GM12878 (cell line): ENCODE measurements at regions not wholly inside any gene's neighbourhood (a gene's known extent, or its start where the extent isn't known, plus 50 kb on each side); places are given as distances from the start of the nearest gene placed in this dataset. TPM values are rescaled to one million over a fixed set of nuclear protein-coding genes. Genes with fewer than 3 reads are reported as not detected.

Experiments used
- ATAC-seq: fragments of 200-7000 bp; cut with Tn5 transposase; 3 replicates; pipeline ENCODE4 v1.9.1; 2020; ENCODE audit warnings: mild to moderate bottlenecking, moderate library complexity
- BruUV-seq: library from RNA; stranded (reverse); fragments of 400-500 nt; replicated peaks from 2 replicates; lab custom pipeline; 2021; lab: Mats Ljungman, UMichigan
- CTCF ChIA-PET: fragments of 300-600 bp; sonication (Branson Sonifier 250); formaldehyde crosslinking; extraction: SDS; loops from one replicate; lab custom pipeline; 2021; ENCODE audit warnings: inconsistent platforms; lab: Yijun Ruan, JAX
- POLR2A ChIA-PET: fragments of 350-600 bp; formaldehyde crosslinking; extraction: SDS; loops from one replicate; lab custom pipeline; 2021; ENCODE audit warnings: inconsistent platforms; lab: Charles Lee
- RAD21 ChIA-PET: fragments of 300-600 bp; sonication (Branson Sonifier 250); formaldehyde crosslinking; loops from one replicate; lab custom pipeline; 2023; ENCODE audit warnings: antibody characterized with exemption; ENCODE audit not compliant: unreplicated experiment; lab: Charles Lee
- SMC1A ChIA-PET: fragments of 300-600 bp; sonication (Branson Sonifier 250); formaldehyde crosslinking; loops from one replicate; lab custom pipeline; 2023; ENCODE audit not compliant: unreplicated experiment, uncharacterized antibody; lab: Charles Lee
- DNase-seq: peaks from one replicate; pipeline ENCODE4 v3.0.0-alpha.2; 2011; ENCODE audit warnings: low read depth, low spot score
- FAIRE-seq: peaks from 3 replicates; lab custom pipeline; 2011; peaks lifted over from hg19 to GRCh38; lab: Jason Lieb, UNC
- H2AFZ ChIP-seq: 2 replicates; pipeline ENCODE4 v1.6.0; 2011; ENCODE audit warnings: low read depth, low read length, control low read depth; ENCODE audit not compliant: control insufficient read depth
- H3K27ac ChIP-seq: 2 replicates; pipeline ENCODE4 v1.5.1; 2011; ENCODE audit warnings: control low read depth; ENCODE audit not compliant: control insufficient read depth, insufficient read depth
- H3K27me3 ChIP-seq, 2 experiments: replicated peaks in 1 of 2; 2 replicates each; pipeline versions ENCODE4 v1.6.0 to v1.6.1; 2011; ENCODE audit warnings: low read length in 1 of 2; ENCODE audit not compliant: control insufficient read depth in 2 of 2, insufficient read depth in 2 of 2
- H3K36me3 ChIP-seq, 2 experiments: 2 replicates each; pipeline ENCODE4 v1.5.1; 2011; ENCODE audit warnings: low read length in 1 of 2; ENCODE audit not compliant: control insufficient read depth in 2 of 2, insufficient read depth in 2 of 2
- H3K4me1 ChIP-seq: 2 replicates; pipeline ENCODE4 v1.6.1; 2011; ENCODE audit warnings: mild to moderate bottlenecking, low read length, moderate library complexity, mixed read lengths; ENCODE audit not compliant: control insufficient read depth, insufficient read depth
- H3K4me2 ChIP-seq: 2 replicates; pipeline ENCODE4 v1.6.0; 2011; ENCODE audit warnings: control low read depth; ENCODE audit not compliant: control insufficient read depth, insufficient read depth
- H3K4me3 ChIP-seq: fragments of 200-600 bp; sonication (generic); 2 replicates; pipeline ENCODE4 v1.5.1; 2016
- H3K79me2 ChIP-seq: 2 replicates; pipeline ENCODE4 v1.6.0; 2011; ENCODE audit warnings: low read length; ENCODE audit not compliant: control insufficient read depth, insufficient read depth
- H3K9ac ChIP-seq: 2 replicates; pipeline ENCODE4 v1.8.0; 2011; ENCODE audit warnings: low read length, control low read depth, mixed read lengths; ENCODE audit not compliant: control insufficient read depth, insufficient read depth
- H3K9me3 ChIP-seq: replicated peaks from 3 replicates; pipeline ENCODE4 v1.5.1; 2011; ENCODE audit warnings: mild to moderate bottlenecking, low read length; ENCODE audit not compliant: control insufficient read depth, insufficient read depth
- H4K20me1 ChIP-seq: 2 replicates; pipeline ENCODE4 v1.6.0; 2011; ENCODE audit not compliant: control insufficient read depth, insufficient read depth
- ATF2 ChIP-seq: IDR thresholded peaks from 2 replicates; pipeline ENCODE4 v1.6.1; 2012; ENCODE audit warnings: low read length, inconsistent platforms
- WGBS: methylation state at CpG from one replicate; pipeline ENCODE4 v1.1.6; 2016; ENCODE audit warnings: low lambda C conversion rate; ENCODE audit not compliant: insufficient replicate concordance, insufficient coverage; ENCODE audit errors: missing lambda C conversion rate; 5-methylcytosine and 5-hydroxymethylcytosine counted together
- in situ Hi-C: fragments of 300-500 bp; cut with MboI; formaldehyde crosslinking; loops from 9 replicates; pipeline ENCODE4 v1.14.3; 2018; ENCODE audit warnings: mixed read lengths
- intact Hi-C: fragments of 100-400 bp; cut with micrococcal nuclease; formaldehyde crosslinking; loops from one replicate; pipeline ENCODE4 v1.14.2; 2022; ENCODE audit not compliant: unreplicated experiment
- small RNA-seq: library from RNA; depleted of rRNA; stranded (forward); fragments of <200 nt; gene quantifications from one replicate; pipeline ENCODE3, GENCODE V24; 2014

- Histone ChIP-seq H3K4me1 (no peaks in the 10 kb centered on the region), H4K20me1 (no peaks in the 10 kb centered on the region), H3K36me3 (no peaks in the 10 kb centered on the region), H3K27ac (no peak overlapping the region), H3K9ac (no peak overlapping the region), H3K4me2 (no peak overlapping the region), H3K4me3 (no peak overlapping the region), H3K9me3 (no peaks in the 10 kb centered on the region), H3K79me2 (no peaks in the 10 kb centered on the region), H2AFZ (no peak overlapping the region), H3K27me3 (no peaks in the 10 kb centered on the region)
- no TSS peak for BruUV-seq
- ATAC-seq (no peak), DNase-seq (no peak), FAIRE-seq (no peak)
- intact Hi-C loops, result loop anchor here (10.0 kb wide), 1 partner anchor 214 kb away; no protein-coding TSS in a partner anchor
- in situ Hi-C loops, result no loop called here
- SMC1A ChIA-PET, result interaction anchor here (0.9 to 1.4 kb wide), 2 partner anchors 107 to 398 kb away, joined by 3 read pairs; no protein-coding TSS in a partner anchor
- WGBS, result 0% methylated on average over 2 of the region's 2 CpGs
- RAD21 ChIA-PET, result no interaction called here
- TF ChIP-seq ATF2, result no peak
- CTCF ChIA-PET, result interaction anchor here (0.6 to 1.9 kb wide), 5 partner anchors 11 to 399 kb away, joined by 3 to 8 read pairs (median 4); no protein-coding TSS in a partner anchor
- POLR2A ChIA-PET, result no interaction called here
These were observed 50.2 kb upstream of the BCL9 start for GRCh38 chr1:147491098-147491497.

Small RNA genes in the stretch of these regions (small RNA-seq; reads per million reads assigned to genes)
- gene RF00019, result not detected
